Activated CD4-positive, alpha-beta T cell treated with anti-CD3 and anti-CD28 coated beads for 1 hour (primary cell): ENCODE measurements at regions not wholly inside any gene's neighbourhood (a gene's known extent, or its start where the extent isn't known, plus 50 kb on each side); places are given as distances from the start of the nearest gene placed in this dataset.
"Not testable (repeated sequence)": the region's sequence is repeated elsewhere in the genome, so short reads cannot be mapped to it uniquely, and the experiment has no call there.

ENCODE experiments used
- DNase-seq: peaks from one replicate; pipeline ENCODE4 v3.0.0-alpha.2; 2020

GRCh38 chr6:103720393-103720792 is 1139.3 kb downstream of the HACE1 start:
- no peak for DNase-seq

DNA sequence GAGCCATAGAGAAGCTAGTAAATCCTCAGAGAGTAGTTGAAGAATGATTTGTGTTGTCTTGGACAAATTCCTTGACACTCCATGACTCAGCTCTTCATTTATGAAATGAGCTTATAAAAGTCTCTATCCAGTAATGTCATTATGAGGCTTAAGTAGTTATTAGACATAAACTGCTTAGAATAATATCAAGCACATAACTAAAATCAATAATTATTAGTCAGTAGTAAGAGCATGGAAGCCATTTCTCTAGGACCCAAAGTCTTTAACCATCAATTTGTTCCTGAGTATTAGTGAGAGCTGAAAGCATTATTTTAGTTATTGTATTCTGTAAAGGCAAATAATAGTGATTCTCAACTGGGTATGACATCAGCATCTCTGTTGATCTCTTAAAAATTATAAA is 1140.2 kb downstream of the HACE1 start:
- no peak for DNase-seq

DNA sequence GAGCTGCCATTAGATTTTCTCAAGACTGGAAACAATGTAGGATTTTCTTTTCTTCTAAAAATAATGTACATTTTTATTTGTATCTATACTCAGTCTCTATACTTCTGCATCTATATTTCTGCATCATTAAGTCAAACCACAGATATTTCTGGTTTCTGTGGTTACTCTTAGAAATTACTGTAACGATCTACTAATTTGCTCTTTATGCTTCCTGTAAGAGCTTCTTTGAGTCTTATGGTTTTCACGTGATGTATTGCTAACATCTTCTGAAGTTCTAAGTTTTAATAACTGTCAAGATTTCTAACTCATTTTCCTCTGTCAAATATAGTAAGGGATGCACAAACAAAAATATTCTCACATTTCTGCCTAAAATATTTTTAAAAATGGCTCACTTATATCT is 1144.5 kb downstream of the HACE1 start:
- no peak for DNase-seq

DNA sequence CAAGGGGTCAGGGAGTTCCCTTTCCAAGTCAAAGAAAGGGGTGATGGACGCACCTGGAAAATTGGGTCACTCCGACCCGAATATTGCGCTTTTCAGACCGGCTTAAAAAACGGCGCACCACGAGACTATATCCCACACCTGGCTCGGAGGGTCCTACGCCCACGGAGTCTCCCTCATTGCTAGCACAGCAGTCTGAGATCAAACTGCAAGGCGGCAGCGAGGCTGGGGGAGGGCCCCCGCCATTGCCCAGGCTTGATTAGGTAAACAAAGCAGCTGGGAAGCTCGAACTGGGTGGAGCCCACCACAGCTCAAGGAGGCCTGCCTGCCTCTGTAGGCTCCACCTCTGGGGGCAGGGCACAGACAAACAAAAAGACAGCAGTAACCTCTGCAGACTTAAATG is 1150.5 kb downstream of the HACE1 start:
- not testable (repeated sequence) for DNase-seq

DNA sequence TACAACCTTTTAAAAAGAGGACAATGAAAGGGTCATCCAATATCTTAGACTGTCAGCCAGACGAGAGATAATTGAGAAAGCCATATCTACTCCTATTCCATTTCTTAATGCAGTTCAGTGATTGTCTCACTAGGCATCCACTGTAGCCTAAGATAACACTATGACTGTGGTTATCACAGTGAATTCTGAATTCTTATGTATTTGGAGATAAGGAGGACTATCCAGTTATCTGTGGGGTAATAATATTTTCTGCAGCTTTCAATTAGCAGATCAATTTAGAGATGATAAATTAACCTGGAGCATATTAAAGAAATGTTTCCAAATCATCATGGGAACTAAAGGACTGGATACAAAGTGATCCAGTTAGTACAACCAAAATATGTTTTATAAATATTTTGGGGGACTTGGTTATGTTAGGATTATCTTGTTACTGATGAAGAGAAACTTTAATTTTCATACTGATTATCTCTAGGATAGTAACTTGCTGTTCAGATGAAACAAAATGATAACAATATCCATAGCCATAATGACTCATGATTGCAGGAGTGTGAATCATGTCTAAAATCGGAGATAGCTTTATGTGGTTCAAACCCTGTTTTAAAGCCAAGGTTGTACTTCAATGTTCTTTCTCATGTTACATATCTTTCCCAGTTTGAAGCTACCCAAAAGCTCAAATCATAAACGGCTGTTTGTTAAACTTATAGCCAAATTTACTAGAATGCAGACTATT is 1152.0 kb downstream of the HACE1 start:
- DNase-seq, result no peak

GRCh38 chr6:103699769-103700168 is 1160.0 kb downstream of the HACE1 start:
- no peak for DNase-seq

DNA sequence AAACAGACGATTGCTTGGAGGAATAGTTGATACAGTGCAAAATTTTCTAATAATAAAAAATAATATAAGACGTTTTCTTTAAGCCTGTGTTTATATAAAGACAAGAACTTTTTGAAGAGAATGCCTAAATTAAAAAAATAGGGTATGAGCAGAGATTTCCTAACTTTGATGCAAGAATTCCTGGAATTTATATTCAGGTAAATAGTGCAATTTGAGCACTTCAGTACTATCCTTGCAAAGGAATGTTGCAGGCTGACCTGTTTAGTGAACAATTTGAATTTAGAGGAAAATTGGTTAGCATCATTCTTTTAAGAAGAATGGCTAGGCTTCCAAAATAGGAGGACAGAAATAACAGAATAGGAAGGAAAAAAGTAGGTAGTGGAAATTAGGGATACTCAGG is 1172.3 kb downstream of the HACE1 start:
- no peak for DNase-seq

- no peak for DNase-seq
Observed at GRCh38 chr6:103680116-103680515, 1179.6 kb downstream of the HACE1 start.

GRCh38 chr6:103677290-103677689 is 1182.4 kb downstream of the HACE1 start:
- DNase-seq, result no peak

- DNase-seq, result no peak
Observed at GRCh38 chr6:103675807-103676406, 1183.8 kb downstream of the HACE1 start.

GRCh38 chr6:103674790-103675189 is 1184.9 kb downstream of the HACE1 start:
- no peak for DNase-seq

DNA sequence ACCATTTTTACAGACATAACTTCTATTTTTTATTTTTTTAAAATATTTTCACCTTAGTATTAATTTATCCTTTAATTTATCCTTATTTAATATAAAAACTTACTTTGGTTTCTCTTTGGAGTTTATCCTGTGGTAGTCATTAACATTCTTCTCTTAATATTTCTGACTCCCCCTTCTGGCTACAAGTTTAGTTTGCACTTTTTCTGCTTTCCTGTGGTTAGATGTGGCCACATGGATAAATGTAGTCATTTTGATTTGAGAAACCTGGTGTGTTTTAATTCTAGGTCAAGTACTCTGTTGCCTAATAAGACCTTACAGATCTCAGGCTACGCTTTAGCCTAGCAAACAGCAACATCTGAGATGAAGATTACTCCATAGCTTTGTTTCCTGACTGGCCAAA is 1187.5 kb downstream of the HACE1 start:
- DNase-seq, result no peak

GRCh38 chr6:103629613-103630012 is 1230.1 kb downstream of the HACE1 start:
- DNase-seq, result no peak

DNA sequence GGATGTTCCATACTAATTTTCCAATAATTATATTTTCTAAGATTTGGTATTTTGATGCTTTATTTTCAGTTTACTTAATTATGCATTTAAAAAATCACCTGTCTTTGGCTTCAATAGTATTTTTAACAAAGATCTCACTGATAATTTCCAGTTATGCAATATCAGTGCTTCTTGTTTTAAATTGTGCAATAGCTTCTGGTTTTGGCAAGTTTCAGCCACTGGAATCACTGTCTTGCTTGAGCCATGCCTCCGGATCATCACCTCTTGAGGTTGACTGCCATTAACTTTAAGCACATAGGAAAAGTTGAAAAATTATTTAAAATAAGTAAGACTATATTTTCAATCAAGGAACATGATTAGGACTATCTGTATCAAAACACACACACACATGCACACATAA is 1242.1 kb downstream of the HACE1 start:
- no peak for DNase-seq

DNA sequence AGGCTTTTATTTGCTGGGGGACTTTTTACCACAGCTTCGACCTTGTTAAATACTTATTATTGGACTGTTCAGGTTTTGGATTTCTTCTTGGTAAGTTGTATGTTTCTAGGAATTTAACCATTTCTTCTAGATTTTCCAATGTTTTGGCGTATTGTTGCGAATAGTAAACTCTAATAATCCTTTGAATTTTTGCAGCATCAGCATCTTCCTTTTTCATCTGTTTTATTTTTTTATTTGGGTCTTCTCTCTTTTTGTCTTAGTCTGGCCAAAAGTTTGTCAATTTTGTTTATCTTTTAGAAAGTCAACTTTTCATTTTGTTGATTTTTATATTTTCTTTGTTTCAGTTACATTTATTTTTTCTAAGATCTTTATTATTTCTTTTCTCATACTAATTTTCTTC is 1272.0 kb downstream of the HACE1 start:
- no peak for DNase-seq

GRCh38 chr6:103578115-103578514 is 1281.6 kb downstream of the HACE1 start:
- no peak for DNase-seq

GRCh38 chr6:103570431-103570830 is 1289.3 kb downstream of the HACE1 start:
- DNase-seq, result no peak

DNA sequence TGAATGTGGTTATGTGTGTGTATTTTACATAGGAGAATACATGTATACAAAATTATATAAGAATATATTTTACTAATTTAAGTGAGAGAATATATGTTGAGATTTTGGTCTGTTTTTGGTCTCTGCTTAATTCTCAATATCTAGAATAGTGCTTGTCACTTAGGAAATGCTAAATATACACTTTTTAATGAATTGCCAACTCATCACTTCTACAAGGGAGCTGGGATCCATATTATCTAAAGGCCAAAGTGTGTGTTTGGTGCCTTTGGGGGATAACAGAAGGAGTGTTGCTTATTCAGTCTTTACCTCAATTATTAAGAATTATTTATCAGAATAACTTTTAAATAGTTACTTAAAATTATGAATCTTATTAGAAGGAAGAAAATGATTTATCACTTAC is 1304.8 kb downstream of the HACE1 start:
- no peak for DNase-seq

GRCh38 chr6:103538381-103538780 is 1321.3 kb downstream of the HACE1 start:
- DNase-seq, result no peak

DNA sequence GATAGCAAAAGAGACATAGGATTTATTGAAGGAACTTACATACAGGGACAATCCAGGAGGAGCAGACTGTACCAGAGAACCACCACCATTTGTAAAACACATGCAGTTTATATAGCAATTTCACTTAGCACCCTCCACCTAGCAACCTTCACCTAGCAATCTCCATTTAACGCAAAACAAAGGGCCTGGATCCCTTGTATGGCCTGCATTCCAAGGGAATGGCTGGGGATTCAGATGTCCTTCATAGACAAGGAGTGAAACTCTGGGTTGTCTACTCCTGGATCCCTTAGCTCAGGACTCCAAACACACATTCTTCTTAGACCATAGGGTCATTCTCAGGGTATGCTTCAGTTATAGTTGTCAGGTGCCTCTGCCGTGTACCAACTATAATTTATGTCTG is 1324.9 kb downstream of the HACE1 start:
- DNase-seq, result no peak

DNA sequence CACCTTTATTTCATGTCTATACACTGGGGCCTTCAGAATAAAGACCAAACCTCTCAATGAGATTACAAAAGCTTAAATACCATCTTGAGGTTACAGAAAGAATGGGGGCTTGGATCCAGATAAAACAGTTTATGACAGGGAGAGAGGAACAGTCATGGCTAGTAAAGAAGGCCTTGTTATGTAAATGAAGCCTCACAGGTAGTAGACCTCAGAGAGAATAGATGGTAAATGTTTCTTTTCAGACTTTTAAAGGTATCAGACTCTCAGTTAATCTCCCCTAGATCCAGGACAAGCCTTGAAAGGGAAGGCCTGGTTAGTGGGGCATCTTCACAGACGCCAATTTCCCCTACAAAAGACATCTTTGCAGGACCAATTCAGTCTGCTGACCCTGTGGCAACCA is 1325.6 kb downstream of the HACE1 start:
- DNase-seq, result no peak

- DNase-seq, result no peak
Observed at GRCh38 chr6:103522045-103522444, 1337.7 kb downstream of the HACE1 start.

- no peak for DNase-seq
Observed at GRCh38 chr6:103516336-103516735, 1343.4 kb downstream of the HACE1 start.

GRCh38 chr6:103507052-103507451 is 1352.7 kb downstream of the HACE1 start:
- no peak for DNase-seq

GRCh38 chr6:103505155-103505518 is 1354.6 kb downstream of the HACE1 start:
- no peak for DNase-seq
